GM12875 (cell line): ENCODE measurements at regions not wholly inside any gene's neighbourhood (a gene's known extent, or its start where the extent isn't known, plus 50 kb on each side); places are given as distances from the start of the nearest gene placed in this dataset.

Experiments used
- H3K4me3 ChIP-seq: one replicate; pipeline ENCODE4 v1.5.1; 2011; ENCODE audit warnings: low read depth, low read length, control low read depth
- CTCF ChIP-seq: IDR thresholded peaks from 2 replicates; pipeline ENCODE4 v1.5.1; 2011; ENCODE audit warnings: low read depth, mild to moderate bottlenecking, control low read depth, inconsistent platforms, low read length, moderate library complexity, borderline replicate concordance; ENCODE audit not compliant: insufficient read depth

GRCh38 chr4:84286048-84286447, 213.0 kb downstream of the NKX6-1 start:
- no peak overlapping the region for H3K4me3 ChIP-seq
- TF ChIP-seq CTCF = no peak

- no peak for TF ChIP-seq CTCF
- no peak overlapping the region for H3K4me3 ChIP-seq
Measured at GRCh38 chr4:84279678-84280077, 219.4 kb downstream of the NKX6-1 start.

- H3K4me3 ChIP-seq = no peak overlapping the region
- TF ChIP-seq CTCF = no peak
Measured at GRCh38 chr4:84277923-84278322, 221.2 kb downstream of the NKX6-1 start.

GRCh38 chr4:84276752-84277151, 222.3 kb downstream of the NKX6-1 start:
- H3K4me3 ChIP-seq = no peak overlapping the region

GRCh38 chr4:84269536-84270044, 229.5 kb downstream of the NKX6-1 start:
- no peak overlapping the region for H3K4me3 ChIP-seq
- no peak for TF ChIP-seq CTCF

More at GRCh38 chr4:84276752-84277151, 222.3 kb downstream of the NKX6-1 start:
- no peak for TF ChIP-seq CTCF

- H3K4me3 ChIP-seq = no peak overlapping the region
- no peak for TF ChIP-seq CTCF
Measured at GRCh38 chr4:84264652-84265051, 234.4 kb downstream of the NKX6-1 start.

GRCh38 chr4:84263415-84263814, 235.7 kb downstream of the NKX6-1 start:
- no peak for TF ChIP-seq CTCF

More at GRCh38 chr4:84263415-84263814, 235.7 kb downstream of the NKX6-1 start:
- H3K4me3 ChIP-seq = no peak overlapping the region
